ENCODE measurements at regions not wholly inside any gene's neighbourhood (a gene's known extent, or its start where the extent isn't known, plus 50 kb on each side); places are given as distances from the start of the nearest gene placed in this dataset.
A peak's percentile ranks its signal among the peaks of the same experiment; 100 is the strongest.

GRCh38 chr12:63307849-63308248 is 156.8 kb upstream of the AVPR1A start:
- no peak for DNase-seq (ENCODE audit: extremely low read depth, insufficient read length)
- no peaks in the 10 kb centered on the region for H3K36me3 ChIP-seq (ENCODE audit: control insufficient read depth, insufficient read depth, low read length)
- TF ChIP-seq, protein P1, sequence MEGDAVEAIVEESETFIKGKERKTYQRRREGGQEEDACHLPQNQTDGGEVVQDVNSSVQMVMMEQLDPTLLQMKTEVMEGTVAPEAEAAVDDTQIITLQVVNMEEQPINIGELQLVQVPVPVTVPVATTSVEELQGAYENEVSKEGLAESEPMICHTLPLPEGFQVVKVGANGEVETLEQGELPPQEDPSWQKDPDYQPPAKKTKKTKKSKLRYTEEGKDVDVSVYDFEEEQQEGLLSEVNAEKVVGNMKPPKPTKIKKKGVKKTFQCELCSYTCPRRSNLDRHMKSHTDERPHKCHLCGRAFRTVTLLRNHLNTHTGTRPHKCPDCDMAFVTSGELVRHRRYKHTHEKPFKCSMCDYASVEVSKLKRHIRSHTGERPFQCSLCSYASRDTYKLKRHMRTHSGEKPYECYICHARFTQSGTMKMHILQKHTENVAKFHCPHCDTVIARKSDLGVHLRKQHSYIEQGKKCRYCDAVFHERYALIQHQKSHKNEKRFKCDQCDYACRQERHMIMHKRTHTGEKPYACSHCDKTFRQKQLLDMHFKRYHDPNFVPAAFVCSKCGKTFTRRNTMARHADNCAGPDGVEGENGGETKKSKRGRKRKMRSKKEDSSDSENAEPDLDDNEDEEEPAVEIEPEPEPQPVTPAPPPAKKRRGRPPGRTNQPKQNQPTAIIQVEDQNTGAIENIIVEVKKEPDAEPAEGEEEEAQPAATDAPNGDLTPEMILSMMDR (IDR thresholded peaks at IDR 0.05; ENCODE audit: insufficient read depth, low read length, poor library complexity, severe bottlenecking): no peak
- H3K27me3 ChIP-seq (replicated peaks; ENCODE audit: control insufficient read depth, insufficient read depth, low read length): no peaks in the 10 kb centered on the region
- no peak overlapping the region for H3K4me3 ChIP-seq (replicated peaks; ENCODE audit: low read depth, low read length)

DNA sequence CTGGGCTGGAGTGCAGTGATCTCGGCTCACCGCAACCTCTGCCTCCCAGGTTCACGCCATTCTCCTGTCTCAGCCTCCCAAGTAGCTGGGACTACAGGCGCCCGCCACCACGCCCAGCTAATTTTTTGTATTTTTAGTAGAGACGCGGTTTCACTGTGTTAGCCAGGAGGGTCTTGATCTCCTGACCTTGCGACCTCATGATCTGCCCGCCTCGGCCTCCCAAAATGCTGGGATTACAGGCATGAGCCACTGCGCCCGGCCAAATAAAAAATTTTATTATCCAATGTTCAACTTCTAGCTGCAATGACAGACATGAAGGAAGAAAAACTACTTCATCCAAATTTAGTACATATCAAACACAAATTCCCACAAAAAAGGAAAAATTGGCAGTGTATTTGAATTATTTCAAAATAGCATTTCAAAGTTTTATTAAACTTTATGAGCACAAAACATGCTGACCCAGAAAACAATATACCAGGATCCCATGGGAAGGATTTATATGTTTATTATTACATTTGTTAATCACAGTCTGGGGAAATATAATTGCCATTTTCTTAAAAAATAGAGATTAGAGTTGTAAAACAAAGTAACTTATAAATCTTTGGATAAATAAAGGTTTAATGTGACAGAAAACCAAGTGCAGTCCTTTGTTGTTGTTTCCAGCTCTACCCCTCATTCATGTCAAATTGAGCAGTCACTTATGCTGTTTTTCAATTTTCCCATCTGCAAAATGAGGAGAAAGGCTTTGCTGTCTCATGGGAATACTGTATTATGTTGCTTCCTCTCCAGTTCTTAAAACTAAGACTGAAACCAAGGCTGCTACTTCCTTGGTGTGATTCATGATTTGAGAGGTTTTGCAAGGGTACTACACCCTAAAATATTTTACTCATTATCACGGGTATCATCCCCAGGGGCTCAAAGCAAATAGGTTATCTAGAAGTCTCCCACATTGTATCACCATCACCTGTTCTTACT is 155.2 kb upstream of the AVPR1A start:
- TF ChIP-seq, protein P1 (IDR thresholded peaks at IDR 0.05; ENCODE audit: insufficient read depth, low read length, poor library complexity, severe bottlenecking): no peak
- Histone ChIP-seq H3K4me3 (replicated peaks; ENCODE audit: low read depth, low read length) (no peak overlapping the region), H3K36me3 (ENCODE audit: control insufficient read depth, insufficient read depth, low read length) (no peaks in the 10 kb centered on the region), H3K27me3 (replicated peaks; ENCODE audit: control insufficient read depth, insufficient read depth, low read length) (no peaks in the 10 kb centered on the region)
- DNase-seq (ENCODE audit: extremely low read depth, insufficient read length): no peak

DNA sequence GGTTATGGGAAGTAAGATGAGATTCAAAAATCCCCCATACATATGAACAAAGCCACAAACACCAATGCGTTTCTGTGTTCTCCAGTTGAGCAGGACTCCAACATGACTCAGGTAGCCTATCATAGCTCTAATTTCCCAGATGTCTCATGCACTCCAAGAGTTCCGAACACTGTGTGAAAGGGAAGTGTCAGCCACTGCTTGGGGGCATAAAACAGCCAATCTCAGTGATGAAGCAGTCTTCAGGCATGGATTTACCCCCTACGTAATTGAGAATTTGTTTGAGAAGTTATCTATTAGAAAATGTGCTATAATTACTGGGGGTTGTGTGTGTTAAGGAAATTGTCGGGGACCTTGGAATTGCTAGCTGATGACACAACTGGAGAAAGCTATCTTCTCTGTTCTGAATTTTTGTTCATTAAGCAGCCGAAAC is 153.9 kb upstream of the AVPR1A start:
- no peak for DNase-seq (ENCODE audit: extremely low read depth, insufficient read length)
- Histone ChIP-seq H3K4me3 (replicated peaks; ENCODE audit: low read depth, low read length) (peak overlapping the region; percentile 4; the same call in 1 of the 2 replicates), H3K27me3 (replicated peaks; ENCODE audit: control insufficient read depth, insufficient read depth, low read length) (no peaks in the 10 kb centered on the region), H3K36me3 (ENCODE audit: control insufficient read depth, insufficient read depth, low read length) (no peaks in the 10 kb centered on the region)
- TF ChIP-seq, protein P1 (IDR thresholded peaks at IDR 0.05; ENCODE audit: insufficient read depth, low read length, poor library complexity, severe bottlenecking): no peak

- DNase-seq (ENCODE audit: extremely low read depth, insufficient read length): no peak
Measured at GRCh38 chr12:63302941-63303536, 152.0 kb upstream of the AVPR1A start.

GRCh38 chr12:63302269-63302940 is 151.4 kb upstream of the AVPR1A start:
- no peaks in the 10 kb centered on the region for H3K27me3 ChIP-seq (replicated peaks; ENCODE audit: control insufficient read depth, insufficient read depth, low read length)
- peak; percentile 31 for DNase-seq (ENCODE audit: extremely low read depth, insufficient read length)
- TF ChIP-seq, protein P1 (IDR thresholded peaks at IDR 0.05; ENCODE audit: insufficient read depth, low read length, poor library complexity, severe bottlenecking): no peak
- no peaks in the 10 kb centered on the region for H3K36me3 ChIP-seq (ENCODE audit: control insufficient read depth, insufficient read depth, low read length)
- H3K4me3 ChIP-seq (replicated peaks; ENCODE audit: low read depth, low read length): peak overlapping the region; percentile 13; the same call in 1 of the 2 replicates

More at GRCh38 chr12:63302941-63303536, 152.0 kb upstream of the AVPR1A start:
- Histone ChIP-seq H3K36me3 (ENCODE audit: control insufficient read depth, insufficient read depth, low read length) (no peaks in the 10 kb centered on the region), H3K4me3 (replicated peaks; ENCODE audit: low read depth, low read length) (no peak overlapping the region; the same call in 1 of the 2 replicates), H3K27me3 (replicated peaks; ENCODE audit: control insufficient read depth, insufficient read depth, low read length) (no peaks in the 10 kb centered on the region)
- TF ChIP-seq, protein P1 (IDR thresholded peaks at IDR 0.05; ENCODE audit: insufficient read depth, low read length, poor library complexity, severe bottlenecking): no peak

All from GM06990 (cell line).